Body of pancreas (tissue), 4 donors: ENCODE measurements at regions not wholly inside any gene's neighbourhood (a gene's known extent, or its start where the extent isn't known, plus 50 kb on each side); places are given as distances from the start of the nearest gene placed in this dataset.

Experiments used
- ATAC-seq: fragments of 150-250 bp; one replicate; pipeline ENCODE4 v1.9.1; 2016
- DNase-seq, 4 donors: peaks; one replicate each; pipeline ENCODE4 v3.0.0-alpha.2; 2019
- H3K27ac ChIP-seq, 4 donors: fragments of 200-600 bp; sonication (generic); 1 replicate in 3 of 4; 2 replicates in 1 of 4; pipeline versions ENCODE4 v1.5.1 to v1.6.1; 2016 to 2019; ENCODE audit warnings: mild to moderate bottlenecking in 1 of 4, mixed read lengths in 1 of 4, moderate library complexity in 1 of 4
- H3K27me3 ChIP-seq, 2 donors: fragments of 200-600 bp; sonication (generic); one replicate each; pipeline ENCODE4 v1.6.0; 2016; ENCODE audit warnings: mild to moderate bottlenecking in 1 of 2
- H3K36me3 ChIP-seq, 2 donors: fragments of 200-600 bp; sonication (generic); replicated peaks in 1 of 2; 2 replicates each; pipeline ENCODE4 v1.5.1; 2016; ENCODE audit warnings: low read depth in 2 of 2; ENCODE audit not compliant: insufficient read depth in 1 of 2
- H3K4me1 ChIP-seq: fragments of 200-600 bp; sonication (generic); one replicate; pipeline ENCODE4 v1.6.0; 2016
- H3K4me3 ChIP-seq, 2 donors: fragments of 200-600 bp; sonication (generic); 1 replicate in 1 of 2; 2 replicates in 1 of 2; pipeline ENCODE4 v1.5.1; 2016 to 2019
- H3K9me3 ChIP-seq, 3 donors: fragments of 200-600 bp; sonication (generic); 1 replicate in 2 of 3; 2 replicates in 1 of 3; pipeline ENCODE4 v1.5.1; 2016
- CTCF ChIP-seq, 7 experiments: fragments of 450-650 bp in 4 of 7; fragments of 200-600 bp in 3 of 7; sonication (generic) in 3 of 7; IDR thresholded peaks; one replicate each; pipeline ENCODE4 v1.5.1; 2016 to 2019; ENCODE audit warnings: antibody characterized with exemption in 7 of 7
- POLR2A ChIP-seq, 3 donors: fragments of 450-650 bp; IDR thresholded peaks; one replicate each; pipeline ENCODE4 v1.6.1; 2016; ENCODE audit warnings: antibody characterized with exemption in 3 of 3, mild to moderate bottlenecking in 2 of 3
- WGBS, 2 donors: methylation state at CpG; one replicate each; pipeline ENCODE4 v1.1.5; 2017; 5-methylcytosine and 5-hydroxymethylcytosine counted together
- intact Hi-C: fragments of 100-400 bp; cut with DNase I; formaldehyde crosslinking; loops from one replicate; pipeline ENCODE4 v1.15.1; 2023

- H3K4me1 ChIP-seq: peaks cover 53% of the 10 kb centered on the region
- WGBS, 2 donors: 61 to 62% methylated on average over 7 of the region's 7 CpGs
These were observed 454.6 kb downstream of the MIAT start for GRCh38 chr22:27111796-27112672.

GRCh38 chr22:27113211-27113635 is 455.8 kb downstream of the MIAT start:
- no peaks in the 10 kb centered on the region for H3K27me3 ChIP-seq
- peak; percentile 62 for ATAC-seq
- no peaks in the 10 kb centered on the region for H3K36me3 ChIP-seq
- 50 to 55% methylated on average over 4 of the region's 4 CpGs for WGBS, 2 donors
- H3K27ac ChIP-seq: peak overlapping the region; percentile 29 to 87 (median 74)
- H3K4me1 ChIP-seq: peaks cover 42% of the 10 kb centered on the region
- H3K4me3 ChIP-seq: no peak overlapping the region
- TF ChIP-seq CTCF (IDR thresholded peaks at IDR 0.05) (no peak), POLR2A (IDR thresholded peaks at IDR 0.05) (peak in 2 of 3 donors; percentile 21 to 25)
- H3K9me3 ChIP-seq: no peaks in the 10 kb centered on the region
- DNase-seq: peak; percentile 50 to 87 (median 64)
- intact Hi-C loops: no loop called here

More at GRCh38 chr22:27111796-27112672, 454.6 kb downstream of the MIAT start:
- TF ChIP-seq POLR2A (IDR thresholded peaks at IDR 0.05): no peak
- TF ChIP-seq CTCF (IDR thresholded peaks at IDR 0.05): no peak
- Histone ChIP-seq H3K9me3 (no peaks in the 10 kb centered on the region), H3K36me3 (no peaks in the 10 kb centered on the region), H3K27ac (peak overlapping the region; percentile 50 to 87 (median 74)), H3K27me3 (no peaks in the 10 kb centered on the region), H3K4me3 (no peak overlapping the region)
- no peak for ATAC-seq
- DNase-seq: no peak
- intact Hi-C loops: no loop called here

- no peaks in the 10 kb centered on the region for H3K9me3 ChIP-seq
- H3K4me3 ChIP-seq: no peak overlapping the region
- intact Hi-C loops: no loop called here
- no peak for TF ChIP-seq CTCF (IDR thresholded peaks at IDR 0.05)
- TF ChIP-seq POLR2A (IDR thresholded peaks at IDR 0.05): no peak
- no peaks in the 10 kb centered on the region for H3K36me3 ChIP-seq
- DNase-seq (no peak), ATAC-seq (no peak)
- H3K27me3 ChIP-seq: no peaks in the 10 kb centered on the region
- H3K4me1 ChIP-seq: peaks cover 38% of the 10 kb centered on the region
- peak overlapping the region in 3 of 4 donors; percentile 29 to 87 (median 82) for H3K27ac ChIP-seq
These were observed 456.3 kb downstream of the MIAT start for GRCh38 chr22:27113641-27114040.

- H3K36me3 ChIP-seq: no peaks in the 10 kb centered on the region
- no peaks in the 10 kb centered on the region for H3K9me3 ChIP-seq
- H3K27ac ChIP-seq: peak overlapping the region in 2 of 4 donors; percentile 82 to 87
- DNase-seq (no peak), ATAC-seq (no peak)
- intact Hi-C loops: no loop called here
- no peaks in the 10 kb centered on the region for H3K27me3 ChIP-seq
- no peak overlapping the region for H3K4me3 ChIP-seq
- H3K4me1 ChIP-seq: peaks cover 34% of the 10 kb centered on the region
- WGBS, 2 donors: 96 to 98% methylated on average over 9 of the region's 9 CpGs
- no peak for TF ChIP-seq POLR2A (IDR thresholded peaks at IDR 0.05)
- no peak for TF ChIP-seq CTCF (IDR thresholded peaks at IDR 0.05)
These were observed 456.8 kb downstream of the MIAT start for GRCh38 chr22:27114186-27114585.
